ENCODE measurements at regions not wholly inside any gene's neighbourhood (a gene's known extent, or its start where the extent isn't known, plus 50 kb on each side); places are given as distances from the start of the nearest gene placed in this dataset.

- DNase-seq (ENCODE audit: low read depth in 4 of 6, low spot score in 6 of 6), result peak in 3 of 6 donors; percentile 1 to 80 (median 27)
These were observed 313.4 kb upstream of the C1orf174 start for GRCh38 chr1:4213366-4213973.

GRCh38 chr1:4214826-4215225, 314.8 kb upstream of the C1orf174 start:
- Histone ChIP-seq H3K27ac (ENCODE audit: low read depth, low read length) (no peak overlapping the region), H3K36me3 (ENCODE audit: control insufficient read depth, insufficient read depth, low read length) (no peaks in the 10 kb centered on the region), H3K27me3 (ENCODE audit: control insufficient read depth, insufficient read depth, low read length) (no peaks in the 10 kb centered on the region), H3K9me3 (ENCODE audit: control insufficient read depth, insufficient read depth, low read length) (no peaks in the 10 kb centered on the region), H3K4me3 (ENCODE audit: low read depth, low read length) (no peak overlapping the region), H3K4me1 (ENCODE audit: control insufficient read depth, insufficient read depth, low read length) (peaks cover 9% of the 10 kb centered on the region)
- WGBS (ENCODE audit: insufficient coverage), result 95% methylated on average over 8 of the region's 12 CpGs
- no peak for DNase-seq (ENCODE audit: low read depth in 4 of 6, low spot score in 6 of 6)

More at GRCh38 chr1:4213366-4213973, 313.4 kb upstream of the C1orf174 start:
- peaks cover 9% of the 10 kb centered on the region for H3K4me1 ChIP-seq (ENCODE audit: control insufficient read depth, insufficient read depth, low read length)
- H3K27me3 ChIP-seq (ENCODE audit: control insufficient read depth, insufficient read depth, low read length), result no peaks in the 10 kb centered on the region
- no peak overlapping the region for H3K4me3 ChIP-seq (ENCODE audit: low read depth, low read length)
- no peaks in the 10 kb centered on the region for H3K36me3 ChIP-seq (ENCODE audit: control insufficient read depth, insufficient read depth, low read length)
- H3K27ac ChIP-seq (ENCODE audit: low read depth, low read length), result no peak overlapping the region
- H3K9me3 ChIP-seq (ENCODE audit: control insufficient read depth, insufficient read depth, low read length), result no peaks in the 10 kb centered on the region
- WGBS (ENCODE audit: insufficient coverage), result 16% methylated on average over 16 of the region's 18 CpGs

- no peak overlapping the region for H3K27ac ChIP-seq (ENCODE audit: low read depth, low read length)
- H3K4me3 ChIP-seq (ENCODE audit: low read depth, low read length), result no peak overlapping the region
- no peak for DNase-seq (ENCODE audit: low read depth in 4 of 6, low spot score in 6 of 6)
- H3K4me1 ChIP-seq (ENCODE audit: control insufficient read depth, insufficient read depth, low read length), result peaks cover 9% of the 10 kb centered on the region
- WGBS (ENCODE audit: insufficient coverage), result 83% methylated on average over 6 of the region's 11 CpGs
- no peaks in the 10 kb centered on the region for H3K36me3 ChIP-seq (ENCODE audit: control insufficient read depth, insufficient read depth, low read length)
- no peaks in the 10 kb centered on the region for H3K9me3 ChIP-seq (ENCODE audit: control insufficient read depth, insufficient read depth, low read length)
- H3K27me3 ChIP-seq (ENCODE audit: control insufficient read depth, insufficient read depth, low read length), result no peaks in the 10 kb centered on the region
These were observed 315.3 kb upstream of the C1orf174 start for GRCh38 chr1:4215391-4215790.

- Histone ChIP-seq H3K27me3 (ENCODE audit: control insufficient read depth, insufficient read depth, low read length) (no peaks in the 10 kb centered on the region), H3K9me3 (ENCODE audit: control insufficient read depth, insufficient read depth, low read length) (no peaks in the 10 kb centered on the region), H3K27ac (ENCODE audit: low read depth, low read length) (no peak overlapping the region), H3K36me3 (ENCODE audit: control insufficient read depth, insufficient read depth, low read length) (no peaks in the 10 kb centered on the region), H3K4me3 (ENCODE audit: low read depth, low read length) (no peak overlapping the region), H3K4me1 (ENCODE audit: control insufficient read depth, insufficient read depth, low read length) (peaks cover 9% of the 10 kb centered on the region)
- DNase-seq (ENCODE audit: low read depth in 4 of 6, low spot score in 6 of 6), result no peak
These were observed 316.2 kb upstream of the C1orf174 start for GRCh38 chr1:4216231-4216630.

- Histone ChIP-seq H3K4me1 (ENCODE audit: control insufficient read depth, insufficient read depth, low read length) (peaks cover 2% of the 10 kb centered on the region), H3K27ac (ENCODE audit: low read depth, low read length) (no peak overlapping the region), H3K36me3 (ENCODE audit: control insufficient read depth, insufficient read depth, low read length) (no peaks in the 10 kb centered on the region), H3K9me3 (ENCODE audit: control insufficient read depth, insufficient read depth, low read length) (no peaks in the 10 kb centered on the region), H3K27me3 (ENCODE audit: control insufficient read depth, insufficient read depth, low read length) (no peaks in the 10 kb centered on the region), H3K4me3 (ENCODE audit: low read depth, low read length) (no peak overlapping the region)
- 89% methylated on average over 10 of the region's 10 CpGs for WGBS (ENCODE audit: insufficient coverage)
- DNase-seq (ENCODE audit: low read depth in 4 of 6, low spot score in 6 of 6), result no peak
These were observed 318.5 kb upstream of the C1orf174 start for GRCh38 chr1:4218619-4219018.

GRCh38 chr1:4219111-4219510, 319.0 kb upstream of the C1orf174 start:
- Histone ChIP-seq H3K4me3 (ENCODE audit: low read depth, low read length) (no peak overlapping the region), H3K27ac (ENCODE audit: low read depth, low read length) (no peak overlapping the region), H3K4me1 (ENCODE audit: control insufficient read depth, insufficient read depth, low read length) (no peaks in the 10 kb centered on the region), H3K9me3 (ENCODE audit: control insufficient read depth, insufficient read depth, low read length) (no peaks in the 10 kb centered on the region), H3K27me3 (ENCODE audit: control insufficient read depth, insufficient read depth, low read length) (no peaks in the 10 kb centered on the region), H3K36me3 (ENCODE audit: control insufficient read depth, insufficient read depth, low read length) (no peaks in the 10 kb centered on the region)
- WGBS (ENCODE audit: insufficient coverage), result 82% methylated on average over 7 of the region's 11 CpGs
- DNase-seq (ENCODE audit: low read depth in 4 of 6, low spot score in 6 of 6), result no peak

- Histone ChIP-seq H3K36me3 (ENCODE audit: control insufficient read depth, insufficient read depth, low read length) (no peaks in the 10 kb centered on the region), H3K27me3 (ENCODE audit: control insufficient read depth, insufficient read depth, low read length) (no peaks in the 10 kb centered on the region), H3K4me1 (ENCODE audit: control insufficient read depth, insufficient read depth, low read length) (no peaks in the 10 kb centered on the region), H3K9me3 (ENCODE audit: control insufficient read depth, insufficient read depth, low read length) (no peaks in the 10 kb centered on the region), H3K27ac (ENCODE audit: low read depth, low read length) (no peak overlapping the region), H3K4me3 (ENCODE audit: low read depth, low read length) (no peak overlapping the region)
- 78% methylated on average over 4 of the region's 5 CpGs for WGBS (ENCODE audit: insufficient coverage)
- DNase-seq (ENCODE audit: low read depth in 4 of 6, low spot score in 6 of 6), result no peak
These were observed 319.8 kb upstream of the C1orf174 start for GRCh38 chr1:4219826-4220225.

- DNase-seq (ENCODE audit: low read depth in 4 of 6, low spot score in 6 of 6), result no peak
- 70% methylated on average over 8 of the region's 9 CpGs for WGBS (ENCODE audit: insufficient coverage)
- Histone ChIP-seq H3K27ac (ENCODE audit: low read depth, low read length) (no peak overlapping the region), H3K4me1 (ENCODE audit: control insufficient read depth, insufficient read depth, low read length) (no peaks in the 10 kb centered on the region), H3K27me3 (ENCODE audit: control insufficient read depth, insufficient read depth, low read length) (no peaks in the 10 kb centered on the region), H3K36me3 (ENCODE audit: control insufficient read depth, insufficient read depth, low read length) (no peaks in the 10 kb centered on the region), H3K4me3 (ENCODE audit: low read depth, low read length) (no peak overlapping the region), H3K9me3 (ENCODE audit: control insufficient read depth, insufficient read depth, low read length) (no peaks in the 10 kb centered on the region)
These were observed 320.3 kb upstream of the C1orf174 start for GRCh38 chr1:4220362-4220761.

- no peaks in the 10 kb centered on the region for H3K9me3 ChIP-seq (ENCODE audit: control insufficient read depth, insufficient read depth, low read length)
- WGBS (ENCODE audit: insufficient coverage), result 100% methylated on average over 3 of the region's 4 CpGs
- no peaks in the 10 kb centered on the region for H3K27me3 ChIP-seq (ENCODE audit: control insufficient read depth, insufficient read depth, low read length)
These were observed 321.0 kb upstream of the C1orf174 start for GRCh38 chr1:4221107-4221506.

GRCh38 chr1:4224684-4225467, 324.8 kb upstream of the C1orf174 start:
- DNase-seq (ENCODE audit: low read depth in 4 of 6, low spot score in 6 of 6), result peak in 1 of 6 donors; percentile 6
- H3K36me3 ChIP-seq (ENCODE audit: control insufficient read depth, insufficient read depth, low read length), result no peaks in the 10 kb centered on the region
- 76% methylated on average over 15 of the region's 18 CpGs for WGBS (ENCODE audit: insufficient coverage)

More at GRCh38 chr1:4221107-4221506, 321.0 kb upstream of the C1orf174 start:
- no peak overlapping the region for H3K4me3 ChIP-seq (ENCODE audit: low read depth, low read length)
- no peaks in the 10 kb centered on the region for H3K36me3 ChIP-seq (ENCODE audit: control insufficient read depth, insufficient read depth, low read length)
- no peak for DNase-seq (ENCODE audit: low read depth in 4 of 6, low spot score in 6 of 6)
- H3K27ac ChIP-seq (ENCODE audit: low read depth, low read length), result no peak overlapping the region
- H3K4me1 ChIP-seq (ENCODE audit: control insufficient read depth, insufficient read depth, low read length), result no peaks in the 10 kb centered on the region

More at GRCh38 chr1:4224684-4225467, 324.8 kb upstream of the C1orf174 start:
- Histone ChIP-seq H3K27ac (ENCODE audit: low read depth, low read length) (no peak overlapping the region), H3K27me3 (ENCODE audit: control insufficient read depth, insufficient read depth, low read length) (no peaks in the 10 kb centered on the region), H3K4me1 (ENCODE audit: control insufficient read depth, insufficient read depth, low read length) (no peaks in the 10 kb centered on the region), H3K9me3 (ENCODE audit: control insufficient read depth, insufficient read depth, low read length) (no peaks in the 10 kb centered on the region), H3K4me3 (ENCODE audit: low read depth, low read length) (no peak overlapping the region)

Data from spinal cord (tissue), 9 donors.